ENCODE measurements at regions not wholly inside any gene's neighbourhood (a gene's known extent, or its start where the extent isn't known, plus 50 kb on each side); places are given as distances from the start of the nearest gene placed in this dataset.
"Not testable (repeated sequence)": the region's sequence is repeated elsewhere in the genome, so short reads cannot be mapped to it uniquely, and the experiment has no call there.

DNA sequence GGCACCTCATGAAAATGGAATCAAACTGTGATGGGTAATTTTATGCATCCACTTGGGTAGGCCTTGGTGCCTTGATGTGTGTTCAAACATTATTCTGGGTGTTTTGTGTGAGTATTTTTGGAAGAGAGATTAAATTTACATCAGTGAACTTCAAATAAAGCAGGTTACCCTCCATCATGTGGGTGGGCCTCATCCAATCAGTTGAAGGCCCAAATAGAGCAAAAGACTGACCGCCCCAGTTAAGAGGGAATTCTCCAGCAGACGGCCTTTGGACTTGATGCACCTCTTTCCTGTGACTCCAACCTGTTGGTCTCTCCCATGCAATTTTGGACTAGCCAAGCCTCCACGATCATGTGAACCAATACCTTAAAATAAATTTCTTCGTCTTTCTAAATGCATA, 97.7 kb upstream of the DPP6 start:
- no peak overlapping the region for H3K4me3 ChIP-seq (ENCODE audit: low read depth in 1 of 2, low read length in 2 of 2)
- no peak overlapping the region for H3K27ac ChIP-seq (ENCODE audit: low read depth in 2 of 2, low read length in 1 of 2)
- no peaks in the 10 kb centered on the region for H3K36me3 ChIP-seq (ENCODE audit: control insufficient read depth in 2 of 2, insufficient read depth in 2 of 2, low read length in 1 of 2)
- WGBS, 2 donors = 89 to 90% methylated on average over 4 of the region's 4 CpGs
- no peaks in the 10 kb centered on the region for H3K4me1 ChIP-seq (ENCODE audit: control insufficient read depth in 2 of 2, insufficient read depth in 2 of 2, low read length in 1 of 2)
- no peaks in the 10 kb centered on the region for H3K27me3 ChIP-seq (ENCODE audit: control insufficient read depth in 1 of 2, insufficient read depth in 2 of 2, low read length in 2 of 2)
- H3K9me3 ChIP-seq (ENCODE audit: control insufficient read depth in 2 of 2, insufficient read depth in 1 of 2, low read depth in 1 of 2, low read length in 1 of 2) = peaks cover 0 to 6% of the 10 kb centered on the region in 2 donors

DNA sequence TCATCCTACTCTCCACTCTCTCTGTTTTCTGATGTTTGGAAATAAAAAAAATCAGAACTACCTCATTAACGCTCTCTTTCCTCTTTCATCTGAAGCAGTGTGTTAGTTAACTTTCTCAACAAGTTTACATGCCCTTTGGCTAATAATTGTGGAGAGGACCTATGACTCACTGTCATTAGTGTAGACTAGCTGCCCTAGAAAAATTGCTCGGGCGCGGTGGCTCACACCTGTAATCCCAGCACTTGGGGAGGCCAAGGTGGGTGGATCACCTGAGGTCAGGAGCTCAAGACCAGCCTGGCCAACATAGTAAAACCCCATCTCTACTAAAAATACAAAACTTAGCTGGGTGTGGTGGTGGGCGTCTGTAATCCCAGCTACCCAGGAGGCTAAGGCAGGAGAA, 94.5 kb upstream of the DPP6 start:
- H3K36me3 ChIP-seq (ENCODE audit: control insufficient read depth in 2 of 2, insufficient read depth in 2 of 2, low read length in 1 of 2); H3K4me1 ChIP-seq (ENCODE audit: control insufficient read depth in 2 of 2, insufficient read depth in 2 of 2, low read length in 1 of 2); H3K9me3 ChIP-seq (ENCODE audit: control insufficient read depth in 2 of 2, insufficient read depth in 1 of 2, low read depth in 1 of 2, low read length in 1 of 2); H3K27ac ChIP-seq (ENCODE audit: low read depth in 2 of 2, low read length in 1 of 2); H3K4me3 ChIP-seq (ENCODE audit: low read depth in 1 of 2, low read length in 2 of 2); H3K27me3 ChIP-seq (ENCODE audit: control insufficient read depth in 1 of 2, insufficient read depth in 2 of 2, low read length in 2 of 2): not testable (repeated sequence)
- 73 to 82% methylated on average over 5 of the region's 5 CpGs for WGBS, 2 donors

DNA sequence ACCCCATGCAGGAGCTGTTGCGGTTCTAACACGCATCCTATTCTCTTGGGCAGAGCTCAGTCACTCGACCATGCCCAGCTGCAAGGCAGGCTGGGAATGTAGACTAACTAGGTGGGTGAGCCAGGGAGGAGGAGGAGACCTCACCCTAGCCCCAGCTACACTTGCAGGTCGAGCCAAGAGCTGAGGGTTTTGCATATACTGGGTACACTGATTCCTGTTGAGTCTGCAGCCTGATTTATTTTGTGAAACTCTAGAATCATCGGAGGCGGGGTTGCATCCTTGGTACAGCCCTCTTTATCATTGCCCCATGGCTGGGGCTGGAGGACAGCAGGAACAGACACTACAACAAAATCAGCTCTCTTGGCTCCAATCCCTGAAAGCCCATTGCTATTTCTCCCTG, 93.8 kb upstream of the DPP6 start:
- H3K4me1 ChIP-seq (ENCODE audit: control insufficient read depth in 2 of 2, insufficient read depth in 2 of 2, low read length in 1 of 2); H3K27ac ChIP-seq (ENCODE audit: low read depth in 2 of 2, low read length in 1 of 2); H3K4me3 ChIP-seq (ENCODE audit: low read depth in 1 of 2, low read length in 2 of 2); H3K36me3 ChIP-seq (ENCODE audit: control insufficient read depth in 2 of 2, insufficient read depth in 2 of 2, low read length in 1 of 2); H3K27me3 ChIP-seq (ENCODE audit: control insufficient read depth in 1 of 2, insufficient read depth in 2 of 2, low read length in 2 of 2); H3K9me3 ChIP-seq (ENCODE audit: control insufficient read depth in 2 of 2, insufficient read depth in 1 of 2, low read depth in 1 of 2, low read length in 1 of 2): not testable (repeated sequence)
- WGBS, 2 donors = 57 to 74% methylated on average over 5 to 6 of the region's 6 CpGs

DNA sequence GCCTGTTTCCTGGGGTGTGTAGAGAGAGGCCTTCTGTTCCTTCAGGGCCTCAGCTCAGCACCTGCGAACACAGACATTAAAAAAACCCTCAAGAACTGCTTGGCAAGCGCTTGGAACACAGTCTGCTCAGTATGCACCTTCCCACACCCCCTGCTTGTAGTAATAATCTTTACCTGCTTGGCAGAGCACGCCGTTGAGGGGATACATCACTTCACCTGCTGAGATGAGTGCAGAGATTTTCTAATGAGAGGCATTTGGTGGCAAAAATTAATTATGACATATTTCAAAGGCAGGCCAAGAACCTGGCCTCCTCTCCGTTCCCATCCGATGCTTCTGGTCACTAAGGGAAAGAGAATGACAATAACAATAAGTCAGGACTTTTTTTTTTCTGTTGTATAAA, 93.4 kb upstream of the DPP6 start:
- not testable (repeated sequence) for H3K4me1 ChIP-seq (ENCODE audit: control insufficient read depth in 2 of 2, insufficient read depth in 2 of 2, low read length in 1 of 2); H3K36me3 ChIP-seq (ENCODE audit: control insufficient read depth in 2 of 2, insufficient read depth in 2 of 2, low read length in 1 of 2); H3K9me3 ChIP-seq (ENCODE audit: control insufficient read depth in 2 of 2, insufficient read depth in 1 of 2, low read depth in 1 of 2, low read length in 1 of 2); H3K27ac ChIP-seq (ENCODE audit: low read depth in 2 of 2, low read length in 1 of 2); H3K27me3 ChIP-seq (ENCODE audit: control insufficient read depth in 1 of 2, insufficient read depth in 2 of 2, low read length in 2 of 2); H3K4me3 ChIP-seq (ENCODE audit: low read depth in 1 of 2, low read length in 2 of 2)
- WGBS, 2 donors = 79 to 84% methylated on average over 4 to 5 of the region's 6 CpGs

- H3K27ac ChIP-seq (ENCODE audit: low read depth in 2 of 2, low read length in 1 of 2); H3K36me3 ChIP-seq (ENCODE audit: control insufficient read depth in 2 of 2, insufficient read depth in 2 of 2, low read length in 1 of 2); H3K4me3 ChIP-seq (ENCODE audit: low read depth in 1 of 2, low read length in 2 of 2); H3K27me3 ChIP-seq (ENCODE audit: control insufficient read depth in 1 of 2, insufficient read depth in 2 of 2, low read length in 2 of 2); H3K9me3 ChIP-seq (ENCODE audit: control insufficient read depth in 2 of 2, insufficient read depth in 1 of 2, low read depth in 1 of 2, low read length in 1 of 2); H3K4me1 ChIP-seq (ENCODE audit: control insufficient read depth in 2 of 2, insufficient read depth in 2 of 2, low read length in 1 of 2): not testable (repeated sequence)
- WGBS, 2 donors = 82% methylated on average over 6 of the region's 6 CpGs
Observed at GRCh38 chr7:153964481-153965112, 87.6 kb upstream of the DPP6 start.

DNA sequence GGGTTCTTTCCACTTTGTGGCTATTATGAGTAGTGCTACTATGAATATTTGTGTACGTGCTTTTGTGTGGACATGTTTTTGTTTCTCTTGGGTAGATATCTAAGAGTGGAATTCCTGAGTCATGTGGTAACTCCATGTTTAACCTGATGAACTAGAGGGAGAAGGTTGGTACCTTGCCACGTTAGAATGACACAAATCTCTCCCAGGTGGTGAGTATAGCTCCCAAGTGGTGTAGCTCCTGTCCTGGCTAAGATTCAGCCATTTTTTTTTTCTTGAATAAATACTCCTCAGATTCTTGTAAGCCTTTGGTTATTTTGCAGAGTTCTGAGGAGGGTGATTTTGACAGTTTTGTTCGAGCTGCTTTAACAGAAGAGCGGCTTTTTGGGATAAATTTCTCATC, 83.2 kb upstream of the DPP6 start:
- H3K9me3 ChIP-seq (ENCODE audit: control insufficient read depth in 2 of 2, insufficient read depth in 1 of 2, low read depth in 1 of 2, low read length in 1 of 2); H3K4me3 ChIP-seq (ENCODE audit: low read depth in 1 of 2, low read length in 2 of 2); H3K36me3 ChIP-seq (ENCODE audit: control insufficient read depth in 2 of 2, insufficient read depth in 2 of 2, low read length in 1 of 2); H3K4me1 ChIP-seq (ENCODE audit: control insufficient read depth in 2 of 2, insufficient read depth in 2 of 2, low read length in 1 of 2); H3K27me3 ChIP-seq (ENCODE audit: control insufficient read depth in 1 of 2, insufficient read depth in 2 of 2, low read length in 2 of 2); H3K27ac ChIP-seq (ENCODE audit: low read depth in 2 of 2, low read length in 1 of 2): not testable (repeated sequence)
- 48 to 75% methylated on average over 2 of the region's 4 CpGs for WGBS, 2 donors

- H3K4me3 ChIP-seq (ENCODE audit: low read depth in 1 of 2, low read length in 2 of 2); H3K27ac ChIP-seq (ENCODE audit: low read depth in 2 of 2, low read length in 1 of 2); H3K9me3 ChIP-seq (ENCODE audit: control insufficient read depth in 2 of 2, insufficient read depth in 1 of 2, low read depth in 1 of 2, low read length in 1 of 2); H3K36me3 ChIP-seq (ENCODE audit: control insufficient read depth in 2 of 2, insufficient read depth in 2 of 2, low read length in 1 of 2); H3K27me3 ChIP-seq (ENCODE audit: control insufficient read depth in 1 of 2, insufficient read depth in 2 of 2, low read length in 2 of 2); H3K4me1 ChIP-seq (ENCODE audit: control insufficient read depth in 2 of 2, insufficient read depth in 2 of 2, low read length in 1 of 2): not testable (repeated sequence)
- 52 to 57% methylated on average over 6 of the region's 6 CpGs for WGBS, 2 donors
Observed at GRCh38 chr7:153974603-153975002, 77.6 kb upstream of the DPP6 start.

DNA sequence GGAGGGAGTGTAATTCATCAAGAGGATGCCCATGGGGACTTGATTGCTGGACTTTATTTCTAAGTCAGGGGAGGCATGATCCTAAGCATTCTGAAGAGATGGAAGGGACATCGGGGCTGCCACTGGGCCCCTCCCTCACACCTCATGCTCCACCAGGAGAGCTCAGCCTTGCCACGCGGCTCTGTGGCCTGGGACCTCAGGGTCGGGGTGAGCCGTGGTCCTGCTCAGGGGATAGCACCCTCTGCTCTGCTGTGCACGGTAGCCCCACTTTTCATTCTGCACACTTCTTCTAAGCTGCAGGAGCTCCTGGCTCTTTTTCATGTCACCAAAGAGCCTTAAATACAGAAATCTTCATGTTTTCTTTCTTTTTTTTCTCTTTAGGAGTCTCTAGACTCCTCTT, 75.5 kb upstream of the DPP6 start:
- 80 to 84% methylated on average over 6 of the region's 6 CpGs for WGBS, 2 donors
- not testable (repeated sequence) for H3K27me3 ChIP-seq (ENCODE audit: control insufficient read depth in 1 of 2, insufficient read depth in 2 of 2, low read length in 2 of 2); H3K36me3 ChIP-seq (ENCODE audit: control insufficient read depth in 2 of 2, insufficient read depth in 2 of 2, low read length in 1 of 2); H3K9me3 ChIP-seq (ENCODE audit: control insufficient read depth in 2 of 2, insufficient read depth in 1 of 2, low read depth in 1 of 2, low read length in 1 of 2); H3K4me1 ChIP-seq (ENCODE audit: control insufficient read depth in 2 of 2, insufficient read depth in 2 of 2, low read length in 1 of 2); H3K4me3 ChIP-seq (ENCODE audit: low read depth in 1 of 2, low read length in 2 of 2); H3K27ac ChIP-seq (ENCODE audit: low read depth in 2 of 2, low read length in 1 of 2)

DNA sequence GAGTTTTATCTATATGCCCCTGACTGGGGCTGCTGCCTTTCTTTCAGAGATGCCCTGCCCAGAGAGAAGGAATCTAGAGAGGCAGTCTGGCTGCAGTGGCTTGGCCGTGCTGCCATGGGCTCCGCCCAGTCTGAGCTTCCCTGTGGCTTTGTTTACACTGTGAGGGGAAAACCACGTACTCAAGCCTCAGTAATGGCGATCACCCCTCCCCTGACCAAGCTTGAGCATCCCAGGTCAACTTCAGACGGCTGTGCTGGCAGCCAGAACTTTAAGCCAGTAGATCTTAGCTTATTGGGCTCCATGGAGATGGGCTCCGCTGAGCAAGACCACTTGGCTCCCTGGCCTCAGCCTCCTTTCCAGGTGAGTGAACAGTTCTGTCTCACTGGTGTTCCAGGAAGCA, 69.0 kb upstream of the DPP6 start:
- H3K36me3 ChIP-seq (ENCODE audit: control insufficient read depth in 2 of 2, insufficient read depth in 2 of 2, low read length in 1 of 2); H3K9me3 ChIP-seq (ENCODE audit: control insufficient read depth in 2 of 2, insufficient read depth in 1 of 2, low read depth in 1 of 2, low read length in 1 of 2); H3K4me1 ChIP-seq (ENCODE audit: control insufficient read depth in 2 of 2, insufficient read depth in 2 of 2, low read length in 1 of 2); H3K4me3 ChIP-seq (ENCODE audit: low read depth in 1 of 2, low read length in 2 of 2); H3K27ac ChIP-seq (ENCODE audit: low read depth in 2 of 2, low read length in 1 of 2); H3K27me3 ChIP-seq (ENCODE audit: control insufficient read depth in 1 of 2, insufficient read depth in 2 of 2, low read length in 2 of 2): not testable (repeated sequence)
- WGBS, 2 donors = 42 to 46% methylated on average over 6 of the region's 6 CpGs

DNA sequence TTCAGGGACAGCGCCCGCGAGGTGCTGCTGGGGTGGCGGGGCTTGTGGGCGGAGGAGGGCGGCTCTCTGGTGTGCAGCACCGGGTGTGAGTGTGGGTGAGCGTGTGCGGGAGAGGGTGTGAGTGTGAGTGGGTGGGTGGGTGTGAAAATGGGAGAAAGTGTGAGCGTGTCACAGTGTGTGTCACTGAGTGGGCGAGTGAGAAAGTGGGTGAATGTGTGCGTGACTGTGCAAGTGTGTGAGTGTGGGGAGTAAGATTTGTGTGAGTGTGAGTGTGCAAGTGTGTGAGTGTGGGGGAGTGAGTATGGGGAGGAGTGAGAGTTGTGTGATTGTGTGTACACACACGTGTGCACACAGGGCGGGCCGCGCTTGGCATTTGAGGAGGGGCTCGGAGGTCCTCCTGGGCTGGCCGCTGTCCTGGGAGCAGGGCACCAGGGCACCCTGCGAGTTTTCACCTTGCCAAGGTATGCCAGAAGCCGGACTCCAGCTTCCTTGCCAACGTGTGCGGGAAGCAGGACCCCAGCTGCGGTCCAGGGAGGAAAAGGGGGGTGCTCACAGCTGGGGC, 63.1 kb upstream of the DPP6 start:
- not testable (repeated sequence) for H3K9me3 ChIP-seq (ENCODE audit: control insufficient read depth in 2 of 2, insufficient read depth in 1 of 2, low read depth in 1 of 2, low read length in 1 of 2); H3K27ac ChIP-seq (ENCODE audit: low read depth in 2 of 2, low read length in 1 of 2); H3K27me3 ChIP-seq (ENCODE audit: control insufficient read depth in 1 of 2, insufficient read depth in 2 of 2, low read length in 2 of 2); H3K4me1 ChIP-seq (ENCODE audit: control insufficient read depth in 2 of 2, insufficient read depth in 2 of 2, low read length in 1 of 2); H3K36me3 ChIP-seq (ENCODE audit: control insufficient read depth in 2 of 2, insufficient read depth in 2 of 2, low read length in 1 of 2); H3K4me3 ChIP-seq (ENCODE audit: low read depth in 1 of 2, low read length in 2 of 2)
- 83 to 87% methylated on average over 12 to 16 of the region's 23 CpGs for WGBS, 2 donors
